HUES48 (cell line): ENCODE measurements at regions not wholly inside any gene's neighbourhood (a gene's known extent, or its start where the extent isn't known, plus 50 kb on each side); places are given as distances from the start of the nearest gene placed in this dataset.

Source experiments
- H3K27ac ChIP-seq: one replicate; pipeline ENCODE4 v1.7.0; 2013; ENCODE audit warnings: low read depth, low read length, inconsistent platforms
- H3K27me3 ChIP-seq: 2 replicates; pipeline ENCODE4 v1.6.1; 2013; ENCODE audit warnings: mild to moderate bottlenecking, low read length; ENCODE audit not compliant: control insufficient read depth, insufficient read depth
- H3K36me3 ChIP-seq: 2 replicates; pipeline ENCODE4 v1.6.1; 2013; ENCODE audit warnings: low read length; ENCODE audit not compliant: control insufficient read depth, insufficient read depth
- H3K4me1 ChIP-seq: 2 replicates; pipeline ENCODE4 v1.6.1; 2013; ENCODE audit warnings: mild to moderate bottlenecking, low read length; ENCODE audit not compliant: control insufficient read depth, insufficient read depth
- H3K4me3 ChIP-seq: 2 replicates; pipeline ENCODE4 v1.5.1; 2013; ENCODE audit warnings: mild to moderate bottlenecking, low read depth, low read length
- H3K9ac ChIP-seq: 2 replicates; pipeline ENCODE4 v1.6.1; 2013; ENCODE audit warnings: mild to moderate bottlenecking, low read depth, low read length, moderate library complexity
- H3K9me3 ChIP-seq: 2 replicates; pipeline ENCODE4 v1.6.1; 2013; ENCODE audit warnings: low read length; ENCODE audit not compliant: control insufficient read depth, insufficient read depth

GRCh38 chr16:86685076-86685475 lies 106.7 kb downstream of the FOXL1 start:
- no peaks in the 10 kb centered on the region for H3K4me1 ChIP-seq
- no peak overlapping the region for H3K27ac ChIP-seq
- no peaks in the 10 kb centered on the region for H3K9me3 ChIP-seq
- H3K36me3 ChIP-seq: no peaks in the 10 kb centered on the region
- no peaks in the 10 kb centered on the region for H3K27me3 ChIP-seq
- no peak overlapping the region for H3K9ac ChIP-seq
- no peak overlapping the region for H3K4me3 ChIP-seq

- Histone ChIP-seq H3K27ac (no peak overlapping the region), H3K9me3 (no peaks in the 10 kb centered on the region), H3K4me3 (no peak overlapping the region), H3K9ac (no peak overlapping the region), H3K27me3 (peaks cover 5% of the 10 kb centered on the region), H3K4me1 (0 out of 2 replicates have a peak, but pooled peaks cover 6% of the 10 kb centered on the region), H3K36me3 (no peaks in the 10 kb centered on the region)
Observed at GRCh38 chr16:86690970-86691369, 112.6 kb downstream of the FOXL1 start.

- H3K9me3 ChIP-seq: no peaks in the 10 kb centered on the region
- H3K27me3 ChIP-seq: peaks cover 5% of the 10 kb centered on the region
- no peak overlapping the region for H3K4me3 ChIP-seq
- H3K4me1 ChIP-seq: 0 out of 2 replicates have a peak, but pooled peaks cover 6% of the 10 kb centered on the region
- no peak overlapping the region for H3K9ac ChIP-seq
- no peak overlapping the region for H3K27ac ChIP-seq
- no peaks in the 10 kb centered on the region for H3K36me3 ChIP-seq
Observed at GRCh38 chr16:86692426-86692825, 114.1 kb downstream of the FOXL1 start.

GRCh38 chr16:86693033-86693432 lies 114.7 kb downstream of the FOXL1 start:
- Histone ChIP-seq H3K27me3 (peaks cover 5% of the 10 kb centered on the region), H3K27ac (no peak overlapping the region), H3K4me3 (no peak overlapping the region), H3K36me3 (no peaks in the 10 kb centered on the region), H3K9ac (no peak overlapping the region), H3K9me3 (no peaks in the 10 kb centered on the region), H3K4me1 (0 out of 2 replicates have a peak, but pooled peaks cover 6% of the 10 kb centered on the region)

- H3K9ac ChIP-seq: no peak overlapping the region
- H3K4me3 ChIP-seq: no peak overlapping the region
- H3K36me3 ChIP-seq: no peaks in the 10 kb centered on the region
- no peaks in the 10 kb centered on the region for H3K9me3 ChIP-seq
- H3K27ac ChIP-seq: no peak overlapping the region
- H3K4me1 ChIP-seq: 0 out of 2 replicates have a peak, but pooled peaks cover 6% of the 10 kb centered on the region
- no peaks in the 10 kb centered on the region; the same call in none of the 2 replicates for H3K27me3 ChIP-seq
Observed at GRCh38 chr16:86697715-86698114, 119.4 kb downstream of the FOXL1 start.

GRCh38 chr16:86700046-86700945 lies 121.9 kb downstream of the FOXL1 start:
- no peaks in the 10 kb centered on the region for H3K36me3 ChIP-seq
- H3K4me3 ChIP-seq: no peak overlapping the region
- no peaks in the 10 kb centered on the region for H3K4me1 ChIP-seq
- H3K27ac ChIP-seq: no peak overlapping the region
- no peak overlapping the region for H3K9ac ChIP-seq
- no peaks in the 10 kb centered on the region for H3K27me3 ChIP-seq
- no peaks in the 10 kb centered on the region for H3K9me3 ChIP-seq

GRCh38 chr16:86701286-86701975 lies 123.1 kb downstream of the FOXL1 start:
- H3K36me3 ChIP-seq: no peaks in the 10 kb centered on the region
- H3K4me1 ChIP-seq: no peaks in the 10 kb centered on the region
- H3K27me3 ChIP-seq: no peaks in the 10 kb centered on the region
- H3K4me3 ChIP-seq: no peak overlapping the region
- no peaks in the 10 kb centered on the region for H3K9me3 ChIP-seq
- H3K27ac ChIP-seq: no peak overlapping the region
- H3K9ac ChIP-seq: no peak overlapping the region

GRCh38 chr16:86702824-86703588 lies 124.7 kb downstream of the FOXL1 start:
- Histone ChIP-seq H3K9ac (no peak overlapping the region), H3K27ac (no peak overlapping the region), H3K4me3 (no peak overlapping the region), H3K36me3 (no peaks in the 10 kb centered on the region), H3K9me3 (no peaks in the 10 kb centered on the region), H3K27me3 (no peaks in the 10 kb centered on the region), H3K4me1 (no peaks in the 10 kb centered on the region)

GRCh38 chr16:86704516-86704915 lies 126.2 kb downstream of the FOXL1 start:
- no peaks in the 10 kb centered on the region for H3K9me3 ChIP-seq
- H3K9ac ChIP-seq: no peak overlapping the region
- no peaks in the 10 kb centered on the region for H3K27me3 ChIP-seq
- no peak overlapping the region for H3K27ac ChIP-seq
- no peaks in the 10 kb centered on the region for H3K4me1 ChIP-seq
- no peak overlapping the region for H3K4me3 ChIP-seq
- no peaks in the 10 kb centered on the region for H3K36me3 ChIP-seq

- H3K36me3 ChIP-seq: no peaks in the 10 kb centered on the region
- no peaks in the 10 kb centered on the region for H3K4me1 ChIP-seq
- H3K27me3 ChIP-seq: no peaks in the 10 kb centered on the region
- no peak overlapping the region for H3K4me3 ChIP-seq
- H3K9me3 ChIP-seq: no peaks in the 10 kb centered on the region
- H3K27ac ChIP-seq: no peak overlapping the region
- no peak overlapping the region for H3K9ac ChIP-seq
Observed at GRCh38 chr16:86706726-86707125, 128.4 kb downstream of the FOXL1 start.
